GM23338 (cell line): ENCODE measurements at regions not wholly inside any gene's neighbourhood (a gene's known extent, or its start where the extent isn't known, plus 50 kb on each side); places are given as distances from the start of the nearest gene placed in this dataset.

Experiments
- ATAC-seq: fragments of 200-7000 bp; cut with Tn5 transposase; 3 replicates; pipeline ENCODE4 v1.9.1; 2020
- DNase-seq: peaks from one replicate; pipeline ENCODE4 v3.0.0-alpha.2; 2015; ENCODE audit warnings: low spot score
- H2AFZ ChIP-seq: fragments of 200-600 bp; sonication (generic); 2 replicates; pipeline ENCODE4 v1.8.0; 2016; ENCODE audit warnings: antibody characterized with exemption, mild to moderate bottlenecking, moderate library complexity
- H3F3A ChIP-seq: fragments of 200-600 bp; sonication (generic); replicated peaks from 2 replicates; pipeline ENCODE4 v1.8.0; 2017; ENCODE audit warnings: antibody characterized with exemption, mixed run types, low read depth
- H3K27ac ChIP-seq: fragments of 200-600 bp; sonication (generic); 2 replicates; pipeline ENCODE4 v1.6.1; 2016; ENCODE audit warnings: low read depth
- H3K27me3 ChIP-seq: fragments of 200-600 bp; sonication (generic); 2 replicates; pipeline ENCODE4 v1.8.0; 2016; ENCODE audit warnings: mild to moderate bottlenecking, mixed run types, moderate library complexity; ENCODE audit not compliant: insufficient read depth
- H3K36me3 ChIP-seq: fragments of 200-600 bp; sonication (generic); 2 replicates; pipeline ENCODE4 v1.8.0; 2016; ENCODE audit warnings: mild to moderate bottlenecking; ENCODE audit not compliant: insufficient read depth
- H3K4me1 ChIP-seq: fragments of 200-600 bp; sonication (generic); 2 replicates; pipeline ENCODE4 v1.8.0; 2016; ENCODE audit warnings: mild to moderate bottlenecking, moderate library complexity; ENCODE audit not compliant: insufficient read depth
- H3K4me2 ChIP-seq: fragments of 200-600 bp; sonication (generic); 2 replicates; pipeline ENCODE4 v1.7.1; 2017; ENCODE audit warnings: mixed run types
- H3K4me3 ChIP-seq: fragments of 200-600 bp; sonication (generic); 2 replicates; pipeline ENCODE4 v1.6.1; 2016; ENCODE audit warnings: mixed run types
- H3K79me2 ChIP-seq: fragments of 200-600 bp; sonication (generic); replicated peaks from 2 replicates; pipeline ENCODE4 v1.8.0; 2017; ENCODE audit warnings: mild to moderate bottlenecking; ENCODE audit not compliant: insufficient read depth
- H3K9me2 ChIP-seq: fragments of 200-600 bp; sonication (generic); 2 replicates; pipeline ENCODE4 v1.8.0; 2017; ENCODE audit not compliant: insufficient read depth
- H4K20me1 ChIP-seq: fragments of 200-600 bp; sonication (generic); replicated peaks from 2 replicates; pipeline ENCODE4 v1.8.0; 2017; ENCODE audit warnings: mild to moderate bottlenecking; ENCODE audit not compliant: insufficient read depth
- H3K27ac Mint-ChIP-seq: 2 replicates; pipeline ENCODE4 v1.8.0; 2020; ENCODE audit warnings: inconsistent platforms, mild to moderate bottlenecking, moderate library complexity, mixed read lengths
- H3K27me3 Mint-ChIP-seq: 3 replicates; pipeline ENCODE4 v1.8.0; 2022; ENCODE audit warnings: low read depth, mild to moderate bottlenecking, moderate library complexity, mixed read lengths, inconsistent platforms; ENCODE audit not compliant: insufficient read depth, poor library complexity
- H3K36me3 Mint-ChIP-seq: 3 replicates; pipeline ENCODE4 v1.8.0; 2021; ENCODE audit warnings: low read depth, mild to moderate bottlenecking, inconsistent platforms, moderate library complexity, mixed read lengths
- H3K4me1 Mint-ChIP-seq: 3 replicates; pipeline ENCODE4 v1.8.0; 2020; ENCODE audit warnings: mild to moderate bottlenecking, inconsistent platforms, mixed read lengths
- H3K4me3 Mint-ChIP-seq: 3 replicates; pipeline ENCODE4 v1.8.0; 2021; ENCODE audit warnings: moderate library complexity, mild to moderate bottlenecking, inconsistent platforms, mixed read lengths
- H3K9me3 Mint-ChIP-seq: 3 replicates; pipeline ENCODE4 v1.8.0; 2020; ENCODE audit warnings: moderate library complexity, mild to moderate bottlenecking, inconsistent platforms, mixed read lengths
- CREB1 ChIP-seq: fragments of 250-450 bp; sonication (Bioruptor Pico); IDR thresholded peaks from 2 replicates; pipeline ENCODE4 v1.5.0; 2020; ENCODE audit warnings: low read depth, mild to moderate bottlenecking, moderate library complexity
- CTCF ChIP-seq, 2 experiments: fragments of 200-600 bp in 1 of 2; sonication (generic) in 1 of 2; conservative IDR thresholded peaks; 2 replicates each; pipeline versions ENCODE4 v1.5.1 to v1.6.1; 2016 to 2017; ENCODE audit warnings: antibody characterized with exemption in 2 of 2, low read depth in 2 of 2, mild to moderate bottlenecking in 2 of 2, moderate library complexity in 1 of 2
- EZH2 ChIP-seq: fragments of 200-600 bp; sonication (generic); IDR thresholded peaks from one replicate; pipeline ENCODE4 v1.8.0; 2017; ENCODE audit warnings: antibody characterized with exemption, mild to moderate bottlenecking, low read depth; ENCODE audit not compliant: unreplicated experiment
- EZH2phosphoT487 ChIP-seq: fragments of 200-600 bp; sonication (generic); IDR thresholded peaks from one replicate; pipeline ENCODE4 v1.8.1; 2018; ENCODE audit warnings: antibody characterized with exemption; ENCODE audit not compliant: unreplicated experiment
- JUNB ChIP-seq: IDR thresholded peaks from one replicate; pipeline ENCODE4 v1.6.1; 2016; ENCODE audit warnings: antibody characterized with exemption; ENCODE audit not compliant: unreplicated experiment
- NANOG ChIP-seq: IDR thresholded peaks from 2 replicates; pipeline ENCODE4 v1.6.1; 2016; ENCODE audit warnings: antibody characterized with exemption, borderline replicate concordance
- POLR2AphosphoS5 ChIP-seq: IDR thresholded peaks from 2 replicates; pipeline ENCODE4 v1.6.1; 2016; ENCODE audit warnings: antibody characterized with exemption, low read depth
- STAT1 ChIP-seq: IDR thresholded peaks from one replicate; pipeline ENCODE4 v1.6.1; 2016; ENCODE audit warnings: antibody characterized with exemption; ENCODE audit not compliant: unreplicated experiment
- ZNF114 ChIP-seq: fragments of 250-450 bp; sonication (Bioruptor Pico); IDR thresholded peaks from 2 replicates; pipeline ENCODE4 v1.5.0; 2020; ENCODE audit warnings: mild to moderate bottlenecking, moderate library complexity
- ZNF331 ChIP-seq: fragments of 250-450 bp; sonication (Bioruptor Pico); IDR thresholded peaks from 2 replicates; pipeline ENCODE4 v1.5.0; 2020; ENCODE audit warnings: low read depth, mild to moderate bottlenecking, moderate library complexity
- TF ChIP-seq, protein P1 (sequence below): IDR thresholded peaks from 2 replicates; pipeline ENCODE4 v1.6.1; 2016; ENCODE audit warnings: antibody characterized with exemption
- TF ChIP-seq, protein P2 (sequence below): IDR thresholded peaks from one replicate; pipeline ENCODE4 v1.6.1; 2018; ENCODE audit warnings: antibody characterized with exemption; ENCODE audit not compliant: unreplicated experiment

GRCh38 chr7:24213311-24213710 is 70.7 kb upstream of the NPY start (continued):
- TF ChIP-seq JUNB (no peak), CREB1 (CRISPR knock-in tag) (no peak), EZH2phosphoT487 (no peak), POLR2AphosphoS5 (no peak), EZH2 (no peak), ZNF331 (no peak), ZNF114 (CRISPR knock-in tag) (no peak), CTCF (conservative IDR thresholded peaks at IDR 0.05; ENCODE audit: low read depth in 2 of 2) (no peak), NANOG (no peak)
- TF ChIP-seq, protein P1, sequence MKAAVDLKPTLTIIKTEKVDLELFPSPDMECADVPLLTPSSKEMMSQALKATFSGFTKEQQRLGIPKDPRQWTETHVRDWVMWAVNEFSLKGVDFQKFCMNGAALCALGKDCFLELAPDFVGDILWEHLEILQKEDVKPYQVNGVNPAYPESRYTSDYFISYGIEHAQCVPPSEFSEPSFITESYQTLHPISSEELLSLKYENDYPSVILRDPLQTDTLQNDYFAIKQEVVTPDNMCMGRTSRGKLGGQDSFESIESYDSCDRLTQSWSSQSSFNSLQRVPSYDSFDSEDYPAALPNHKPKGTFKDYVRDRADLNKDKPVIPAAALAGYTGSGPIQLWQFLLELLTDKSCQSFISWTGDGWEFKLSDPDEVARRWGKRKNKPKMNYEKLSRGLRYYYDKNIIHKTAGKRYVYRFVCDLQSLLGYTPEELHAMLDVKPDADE = no peak

GRCh38 chr7:24214670-24215069 is 69.3 kb upstream of the NPY start:
- Histone ChIP-seq H3K9me2 (peaks cover 12% of the 10 kb centered on the region; the same call in 1 of the 2 replicates), H3K36me3 (no peaks in the 10 kb centered on the region), H4K20me1 (no peaks in the 10 kb centered on the region), H3K4me3 (no peak overlapping the region), H2AFZ (no peak overlapping the region), H3K27ac (no peak overlapping the region), H3F3A (no peaks in the 10 kb centered on the region), H3K4me2 (no peak overlapping the region), H3K27me3 (no peaks in the 10 kb centered on the region), H3K4me1 (peaks cover 7% of the 10 kb centered on the region; the same call in 1 of the 2 replicates), H3K79me2 (no peaks in the 10 kb centered on the region)
- Mint-ChIP-seq H3K27me3 (no peaks in the 10 kb centered on the region), H3K4me1 (peaks cover 11% of the 10 kb centered on the region), H3K4me3 (no peak overlapping the region), H3K27ac (no peak overlapping the region), H3K9me3 (no peaks in the 10 kb centered on the region), H3K36me3 (no peaks in the 10 kb centered on the region)
- DNase-seq (no peak), ATAC-seq (no peak)
- TF ChIP-seq ZNF114 (CRISPR knock-in tag) = no peak
- TF ChIP-seq STAT1 = no peak
- TF ChIP-seq EZH2 = no peak
- TF ChIP-seq, protein P1 = no peak
- no peak for TF ChIP-seq CREB1 (CRISPR knock-in tag)
- TF ChIP-seq NANOG = no peak
- no peak for TF ChIP-seq CTCF (conservative IDR thresholded peaks at IDR 0.05; ENCODE audit: low read depth in 2 of 2)
- TF ChIP-seq ZNF331 = no peak
- TF ChIP-seq, protein P2, sequence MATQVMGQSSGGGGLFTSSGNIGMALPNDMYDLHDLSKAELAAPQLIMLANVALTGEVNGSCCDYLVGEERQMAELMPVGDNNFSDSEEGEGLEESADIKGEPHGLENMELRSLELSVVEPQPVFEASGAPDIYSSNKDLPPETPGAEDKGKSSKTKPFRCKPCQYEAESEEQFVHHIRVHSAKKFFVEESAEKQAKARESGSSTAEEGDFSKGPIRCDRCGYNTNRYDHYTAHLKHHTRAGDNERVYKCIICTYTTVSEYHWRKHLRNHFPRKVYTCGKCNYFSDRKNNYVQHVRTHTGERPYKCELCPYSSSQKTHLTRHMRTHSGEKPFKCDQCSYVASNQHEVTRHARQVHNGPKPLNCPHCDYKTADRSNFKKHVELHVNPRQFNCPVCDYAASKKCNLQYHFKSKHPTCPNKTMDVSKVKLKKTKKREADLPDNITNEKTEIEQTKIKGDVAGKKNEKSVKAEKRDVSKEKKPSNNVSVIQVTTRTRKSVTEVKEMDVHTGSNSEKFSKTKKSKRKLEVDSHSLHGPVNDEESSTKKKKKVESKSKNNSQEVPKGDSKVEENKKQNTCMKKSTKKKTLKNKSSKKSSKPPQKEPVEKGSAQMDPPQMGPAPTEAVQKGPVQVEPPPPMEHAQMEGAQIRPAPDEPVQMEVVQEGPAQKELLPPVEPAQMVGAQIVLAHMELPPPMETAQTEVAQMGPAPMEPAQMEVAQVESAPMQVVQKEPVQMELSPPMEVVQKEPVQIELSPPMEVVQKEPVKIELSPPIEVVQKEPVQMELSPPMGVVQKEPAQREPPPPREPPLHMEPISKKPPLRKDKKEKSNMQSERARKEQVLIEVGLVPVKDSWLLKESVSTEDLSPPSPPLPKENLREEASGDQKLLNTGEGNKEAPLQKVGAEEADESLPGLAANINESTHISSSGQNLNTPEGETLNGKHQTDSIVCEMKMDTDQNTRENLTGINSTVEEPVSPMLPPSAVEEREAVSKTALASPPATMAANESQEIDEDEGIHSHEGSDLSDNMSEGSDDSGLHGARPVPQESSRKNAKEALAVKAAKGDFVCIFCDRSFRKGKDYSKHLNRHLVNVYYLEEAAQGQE = no peak
- TF ChIP-seq EZH2phosphoT487 = no peak
